HG02885 (cell line): ENCODE measurements at regions not wholly inside any gene's neighbourhood (a gene's known extent, or its start where the extent isn't known, plus 50 kb on each side); places are given as distances from the start of the nearest gene placed in this dataset.
A peak's percentile ranks its signal among the peaks of the same experiment; 100 is the strongest.
"Not testable (repeated sequence)": the region's sequence is repeated elsewhere in the genome, so short reads cannot be mapped to it uniquely, and the experiment has no call there.

Experiments
- ATAC-seq: cut with Tn5 transposase; IDR thresholded peaks from one replicate; pipeline ENCODE4 v1.9.1; 2021; ENCODE audit warnings: mild to moderate bottlenecking; ENCODE audit not compliant: unreplicated experiment, poor library complexity

DNA sequence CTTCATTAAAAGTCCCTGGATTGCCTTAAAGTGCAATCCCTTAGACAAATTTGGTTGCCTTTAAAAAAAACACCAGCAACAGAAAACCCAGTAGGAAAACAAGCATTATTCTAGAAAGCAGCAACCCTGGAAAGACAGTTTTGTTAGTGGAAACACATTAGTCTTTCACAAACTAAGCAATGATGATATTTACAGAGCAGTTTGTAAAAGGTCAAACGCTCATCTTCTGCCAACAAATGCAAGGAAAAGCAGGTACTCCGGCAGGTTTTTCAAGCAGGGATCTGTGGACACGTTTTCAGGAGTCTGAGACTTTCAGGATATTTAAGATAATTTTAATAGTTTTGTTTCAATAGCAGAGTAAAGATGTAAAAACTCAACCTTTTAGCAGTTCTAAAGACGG is 202.2 kb downstream of the EXOC5 start:
- ATAC-seq = no peak

DNA sequence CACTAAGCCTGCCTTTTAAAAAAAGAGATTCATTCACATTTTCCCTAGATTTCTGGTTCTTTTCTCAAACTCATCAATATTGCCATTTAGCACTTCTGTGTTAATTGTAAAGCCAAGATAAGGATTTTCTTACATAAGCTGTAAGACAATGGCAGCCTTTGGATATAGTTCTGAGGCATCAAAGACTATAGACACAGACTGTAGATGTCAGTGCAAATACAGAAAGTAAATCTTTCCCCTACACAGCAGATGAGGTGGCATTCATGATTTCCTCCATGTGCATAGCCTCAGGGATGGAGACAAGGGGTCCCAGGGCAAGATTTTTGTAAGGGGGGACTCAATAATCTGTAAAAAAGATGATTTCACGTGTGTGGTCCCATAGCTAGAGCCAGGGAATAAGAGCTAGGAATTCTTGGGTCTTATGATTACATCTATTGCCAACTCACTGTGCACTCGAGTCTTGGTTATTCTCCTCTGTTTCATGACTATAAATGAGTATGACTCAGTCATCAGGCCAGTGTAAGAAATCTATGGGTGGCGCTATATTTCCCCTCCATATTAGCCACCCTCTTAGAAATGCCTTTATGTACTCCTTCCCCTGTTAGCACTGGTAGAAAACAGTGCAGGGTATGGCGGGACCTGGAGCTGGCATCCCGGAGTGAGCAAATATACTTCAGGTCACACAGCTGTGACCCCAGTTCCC is 207.5 kb downstream of the EXOC5 start:
- peak; percentile 10 for ATAC-seq

DNA sequence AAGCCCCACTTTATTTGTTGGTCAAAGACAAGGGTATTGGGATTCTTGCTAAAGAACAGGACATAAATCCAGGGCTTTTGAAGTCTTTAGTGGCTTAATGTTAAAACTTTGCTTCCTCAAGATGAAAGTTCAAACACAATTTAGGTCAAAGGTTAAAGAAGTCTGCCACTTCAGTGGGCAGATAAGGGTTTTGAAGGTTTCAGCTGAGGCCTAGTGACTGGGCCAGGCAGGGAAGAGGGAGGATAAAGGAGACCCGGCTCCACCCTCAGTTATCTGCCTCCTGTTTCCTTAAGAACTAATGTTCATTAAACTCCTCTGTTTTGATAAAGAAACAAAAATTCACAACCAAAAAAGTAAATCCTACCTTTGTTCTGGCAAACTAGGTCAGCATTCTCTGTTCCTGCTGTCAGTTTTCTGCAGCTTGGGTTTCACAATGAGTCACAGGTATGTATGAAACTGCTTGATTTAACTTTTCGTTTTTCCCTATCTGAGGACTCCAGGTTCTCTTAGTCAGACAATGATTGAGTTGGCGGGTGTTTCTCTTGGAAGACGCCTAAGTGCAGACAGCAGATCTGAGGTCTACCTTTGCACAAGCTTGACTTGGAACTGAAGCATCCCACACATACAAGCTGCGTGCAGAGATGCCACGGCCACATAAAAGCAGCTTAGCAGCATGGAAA is 208.3 kb downstream of the EXOC5 start:
- peak; percentile 94 for ATAC-seq

DNA sequence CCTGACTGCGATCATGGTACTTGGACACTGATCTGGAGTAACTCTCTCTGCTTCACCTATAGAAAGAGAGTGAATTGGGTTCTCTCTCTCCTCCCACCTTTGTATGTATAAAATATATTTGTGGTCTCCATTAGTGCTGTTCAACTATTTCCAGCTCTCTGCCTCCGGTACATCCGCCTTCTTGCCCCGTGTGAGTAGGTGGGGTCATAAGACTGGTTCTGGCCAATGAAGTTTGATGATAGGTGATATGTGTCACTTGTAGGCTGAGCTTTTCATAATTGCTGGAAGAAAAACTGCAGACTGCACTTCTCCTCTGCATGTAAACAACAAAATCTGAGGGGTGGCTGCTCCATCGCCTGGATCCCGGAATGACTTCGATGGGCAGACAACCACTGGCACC is 210.4 kb downstream of the EXOC5 start:
- ATAC-seq = no peak

DNA sequence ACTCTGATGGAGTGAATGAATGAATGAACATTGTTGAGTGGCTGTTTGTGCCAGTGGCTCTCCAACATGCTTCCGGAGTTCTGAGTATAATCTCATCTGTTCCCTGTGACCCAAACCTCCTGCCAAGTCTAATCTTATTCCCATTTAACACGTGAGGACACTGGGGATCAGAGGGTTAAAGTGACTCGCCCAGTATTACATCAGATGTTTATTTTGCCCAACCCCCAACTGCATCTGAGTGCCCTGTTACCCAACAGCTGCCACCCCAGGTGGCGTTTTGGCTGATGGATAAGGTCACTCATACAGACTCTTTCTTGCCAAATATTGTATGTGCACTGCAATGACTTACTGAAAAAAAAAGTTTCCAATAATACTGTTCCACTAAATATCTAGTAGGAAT is 210.9 kb downstream of the EXOC5 start:
- ATAC-seq = no peak

DNA sequence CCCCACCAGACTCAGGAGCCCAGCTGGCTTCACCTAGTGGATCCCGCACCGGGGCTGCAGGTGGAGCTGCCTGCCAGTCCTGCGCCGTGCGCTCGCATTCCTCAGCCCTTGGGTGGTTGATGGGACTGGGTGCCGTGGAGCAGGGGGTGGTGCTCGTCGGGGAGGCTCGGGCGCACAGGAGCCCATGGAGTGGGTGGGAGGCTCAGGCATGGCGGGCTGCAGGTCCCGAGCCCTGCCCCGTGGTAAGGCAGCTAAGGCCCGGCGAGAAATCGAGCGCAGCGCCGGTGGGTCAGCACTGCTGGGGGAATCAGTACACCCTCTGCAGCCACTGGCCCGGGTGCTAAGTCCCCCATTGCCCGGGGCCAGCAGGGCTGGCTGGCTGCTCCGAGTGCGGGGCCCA is 212.2 kb downstream of the EXOC5 start:
- not testable (repeated sequence) for ATAC-seq

DNA sequence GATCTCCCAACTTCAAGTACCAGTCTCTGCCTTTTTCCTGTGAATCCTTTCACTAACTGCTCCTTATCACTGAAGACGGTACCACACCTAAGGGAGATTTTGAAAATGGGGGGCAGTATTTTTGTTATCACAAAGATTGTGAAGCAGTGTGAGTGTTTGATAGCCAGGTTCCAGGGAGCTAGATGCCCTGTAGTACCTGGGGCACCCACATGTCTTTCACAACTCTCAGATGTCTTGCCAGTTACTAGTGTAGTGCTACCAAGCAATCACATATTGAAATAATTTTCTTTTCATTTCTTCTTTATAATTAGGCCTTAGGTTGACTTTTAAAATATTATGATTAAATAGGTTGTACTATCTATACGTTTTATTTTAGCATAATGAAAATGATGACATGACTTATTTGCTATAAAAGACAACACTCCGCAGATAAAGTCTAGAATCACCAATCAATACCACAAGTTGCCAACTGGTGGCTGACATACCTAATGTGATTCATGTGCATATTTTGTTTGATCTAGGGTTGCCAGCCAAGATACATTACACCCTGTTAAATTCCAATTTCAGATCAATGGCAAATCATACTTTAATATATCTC is 215.9 kb downstream of the EXOC5 start:
- no peak for ATAC-seq

DNA sequence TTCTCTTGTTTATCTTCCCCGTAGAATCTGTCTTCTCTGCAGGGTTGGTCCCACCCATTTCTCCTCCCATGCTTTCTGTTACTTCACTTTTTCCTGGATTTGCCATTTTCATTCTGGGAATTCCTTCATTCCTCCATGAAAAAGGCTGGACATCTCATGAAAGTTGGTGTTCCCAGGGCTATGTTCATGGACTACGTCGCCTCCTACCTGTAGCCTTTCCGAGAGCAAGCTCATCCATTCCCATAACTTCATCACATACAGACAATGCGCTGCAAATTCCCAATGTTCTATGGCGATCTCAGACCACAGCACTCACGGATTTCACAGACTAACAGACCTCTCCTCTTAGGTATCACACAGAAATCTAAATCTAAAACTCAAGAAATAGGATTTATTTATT is 217.1 kb downstream of the EXOC5 start:
- no peak for ATAC-seq

DNA sequence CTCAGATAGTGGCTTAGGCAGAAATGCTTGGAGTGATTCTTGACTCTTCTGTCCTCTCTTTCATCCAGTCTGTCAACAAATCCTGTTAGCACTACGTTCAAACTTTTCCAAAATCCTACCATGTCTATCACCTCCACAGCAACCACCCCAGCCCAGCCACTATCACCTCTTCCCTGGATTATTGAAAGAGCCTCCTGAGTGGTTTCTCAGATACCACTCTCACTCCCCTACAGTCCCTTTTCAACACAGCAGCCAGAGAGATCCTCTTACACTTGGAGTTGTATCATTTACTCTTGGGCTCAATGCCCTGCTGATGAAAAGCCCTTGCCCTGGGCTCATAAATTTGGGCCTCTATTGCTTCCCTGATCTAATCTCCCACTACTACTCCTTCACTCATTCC is 218.9 kb downstream of the EXOC5 start:
- no peak for ATAC-seq

DNA sequence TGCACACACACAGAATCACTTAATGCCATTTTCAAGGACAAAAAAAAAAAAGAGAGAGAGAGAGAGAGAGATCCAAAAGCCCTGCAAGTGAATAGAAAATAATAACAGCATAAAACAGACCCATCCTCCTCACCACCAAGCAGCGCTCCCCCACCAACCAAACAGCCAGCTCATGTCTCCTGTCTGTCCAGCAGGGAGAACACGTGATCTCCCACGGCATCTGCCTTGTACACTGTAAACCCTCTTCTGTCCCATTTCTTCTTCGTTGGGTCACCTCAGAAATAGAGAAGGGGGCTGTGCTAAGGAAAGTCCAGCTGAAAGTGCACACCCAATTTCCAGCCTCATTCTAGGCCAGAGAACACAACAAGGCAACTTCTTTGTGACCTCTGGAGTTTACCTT is 222.5 kb downstream of the EXOC5 start:
- no peak for ATAC-seq

DNA sequence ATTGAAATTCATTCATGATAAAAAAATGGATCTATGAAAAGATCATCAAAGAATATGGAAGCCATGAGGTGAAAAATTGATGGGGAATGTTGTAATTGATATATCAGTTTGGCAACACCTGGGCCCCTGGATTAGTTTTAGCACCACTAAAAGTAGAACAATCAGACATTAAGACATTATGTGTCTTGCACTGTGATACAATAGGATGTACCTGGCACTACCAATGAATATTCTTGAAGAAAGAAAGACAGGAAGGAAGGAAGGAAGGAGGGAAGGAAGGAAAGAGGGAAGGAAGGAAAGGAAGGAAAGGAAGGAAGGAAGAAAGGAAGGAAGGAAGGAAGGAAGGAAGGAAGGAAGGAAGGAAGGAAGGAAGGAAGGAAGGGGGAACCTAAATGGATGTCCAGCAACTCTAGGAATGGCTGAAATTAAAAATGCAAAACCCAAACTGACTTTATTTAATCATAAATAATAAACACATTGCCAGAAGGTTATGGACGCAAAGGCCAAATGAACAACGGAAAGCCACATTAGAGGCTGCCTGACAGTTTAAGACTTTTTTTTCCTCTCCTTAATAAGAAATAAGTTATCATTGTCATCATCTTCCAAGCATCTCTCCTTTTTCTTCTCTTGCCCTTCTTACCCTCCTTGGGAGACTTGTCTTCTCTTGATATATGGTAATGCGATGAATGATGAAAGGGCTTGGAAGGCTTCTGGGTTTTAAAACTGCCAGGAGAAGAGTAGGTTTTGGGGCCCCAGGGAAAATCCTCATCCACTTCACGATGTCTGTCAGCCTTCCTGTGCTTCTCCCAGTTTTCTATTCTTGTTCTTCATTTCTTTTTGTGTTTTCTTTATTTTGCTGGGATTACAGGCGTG is 224.4 kb downstream of the EXOC5 start:
- not testable (repeated sequence) for ATAC-seq

DNA sequence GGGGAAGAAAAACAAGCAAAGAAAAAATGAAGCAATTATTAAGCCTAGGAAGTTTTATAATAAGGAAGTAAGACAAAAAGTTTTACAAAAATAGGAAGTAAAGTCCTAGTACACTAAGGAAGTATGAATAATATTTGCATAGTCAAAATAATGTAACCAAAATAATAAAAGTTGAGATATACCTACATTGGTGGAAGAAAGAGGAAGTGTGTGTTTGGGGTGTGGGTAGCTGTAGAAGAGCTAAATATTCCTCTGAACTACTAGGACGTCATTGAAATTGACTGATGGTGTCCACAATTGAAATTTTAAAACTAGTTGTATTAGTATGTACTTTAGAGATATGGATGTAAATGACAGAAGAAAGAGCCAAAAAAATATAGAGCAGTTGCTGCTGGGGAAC is 228.4 kb upstream of the OTX2 start:
- ATAC-seq = peak; percentile 93

DNA sequence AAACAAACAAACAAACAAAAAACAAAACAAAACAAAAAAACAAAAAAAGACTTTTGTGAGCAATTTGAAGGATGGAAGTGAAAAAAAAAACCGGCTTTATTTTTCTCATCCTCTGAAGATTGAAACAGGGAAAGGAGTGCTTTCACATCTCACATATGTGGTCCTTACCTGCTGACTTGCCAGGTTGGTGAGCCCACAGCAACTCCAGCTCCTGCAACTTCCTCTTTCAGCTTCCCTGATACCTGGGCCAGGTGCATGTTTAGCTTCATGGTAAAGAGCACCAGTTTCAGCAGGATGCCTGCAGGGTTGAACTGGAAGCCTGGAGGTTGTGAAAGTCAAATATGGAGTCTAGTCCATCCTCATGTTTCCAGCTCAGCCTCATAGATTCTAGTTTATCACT is 221.2 kb upstream of the OTX2 start:
- ATAC-seq = no peak

DNA sequence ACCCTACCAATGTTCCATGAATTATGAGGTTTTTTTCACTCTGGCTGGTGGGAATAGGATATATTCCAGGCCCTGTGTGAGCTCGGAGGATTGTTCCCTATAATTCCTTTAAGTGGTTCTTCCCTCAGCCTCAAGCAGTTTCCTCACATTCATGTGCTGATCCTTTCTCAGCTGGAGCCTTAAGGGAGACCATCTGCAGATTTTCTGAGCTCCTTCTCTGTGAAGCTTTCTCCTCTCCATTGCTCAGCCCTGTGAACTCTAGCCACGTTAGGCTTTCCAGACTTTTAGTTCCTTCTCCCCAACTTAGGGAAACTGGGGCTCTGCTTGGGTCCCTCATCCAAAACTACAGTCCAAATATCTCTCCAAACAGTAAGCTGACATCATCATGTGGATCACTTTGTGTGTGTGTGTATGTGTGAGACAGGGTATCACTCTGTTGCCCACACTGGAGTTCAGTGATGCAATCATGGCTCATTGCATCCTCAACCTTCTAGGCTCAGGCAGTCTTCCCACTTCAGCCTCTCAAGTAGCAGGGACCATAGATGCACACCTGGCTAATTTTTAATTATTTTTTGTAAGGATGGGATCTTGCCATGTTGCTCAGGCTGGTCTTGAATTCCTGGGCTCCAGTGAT is 219.5 kb upstream of the OTX2 start:
- ATAC-seq = no peak

DNA sequence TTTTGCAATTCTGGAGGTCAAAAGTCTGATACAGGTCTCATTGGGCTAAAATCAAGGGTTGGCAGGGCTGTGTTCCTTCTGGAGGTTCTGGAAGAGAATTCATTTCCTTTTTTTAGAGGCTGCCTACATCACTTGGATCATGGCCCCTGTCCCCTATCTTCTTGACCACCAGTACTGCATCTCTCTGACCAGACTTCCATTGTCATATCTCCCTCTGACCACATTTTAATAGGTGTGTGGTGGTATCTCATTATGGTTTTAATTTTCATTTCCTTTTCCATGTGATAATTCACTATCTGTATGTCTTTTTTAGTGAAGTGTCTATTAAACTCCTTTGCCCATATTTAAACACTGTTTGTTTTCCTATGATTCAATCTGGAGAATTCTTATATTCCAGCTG is 215.2 kb upstream of the OTX2 start:
- ATAC-seq = no peak

DNA sequence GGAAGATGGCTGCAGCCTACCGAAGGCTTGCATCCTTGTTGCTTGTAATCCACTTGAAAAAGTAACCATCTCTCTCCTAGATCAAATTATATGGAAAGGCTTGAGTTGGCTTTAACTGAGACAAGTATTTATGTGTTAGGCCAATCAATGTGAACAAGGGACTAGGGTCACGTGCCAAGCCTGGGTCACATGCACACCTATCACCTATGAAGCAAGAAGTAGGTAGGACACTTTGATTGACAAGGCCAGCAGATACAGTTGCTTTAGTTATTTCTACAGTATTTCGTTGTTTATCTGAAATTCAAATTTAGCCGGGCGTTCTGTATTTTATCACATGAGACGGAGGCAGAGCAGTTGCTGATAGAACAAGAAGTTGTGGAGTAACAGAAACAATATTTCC is 212.3 kb upstream of the OTX2 start:
- no peak for ATAC-seq

DNA sequence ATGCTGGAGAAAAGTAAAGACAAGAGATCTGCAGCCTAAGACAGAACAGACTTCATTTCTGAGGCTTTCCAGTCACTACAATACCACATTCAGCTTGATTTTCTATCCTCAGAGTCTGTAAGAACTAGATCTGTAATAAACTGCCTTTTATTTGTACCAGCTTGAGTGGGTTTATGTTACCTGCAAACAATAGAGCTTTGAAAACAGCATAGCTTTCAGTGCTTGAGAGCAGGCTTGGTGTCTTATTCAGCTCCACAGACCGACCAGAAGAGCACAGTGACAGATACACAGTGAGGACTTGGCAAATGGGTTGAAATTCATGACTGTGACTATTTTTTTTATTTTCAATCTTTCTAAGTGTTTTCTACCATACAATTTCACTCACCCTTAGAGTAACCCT is 207.8 kb upstream of the OTX2 start:
- no peak for ATAC-seq

DNA sequence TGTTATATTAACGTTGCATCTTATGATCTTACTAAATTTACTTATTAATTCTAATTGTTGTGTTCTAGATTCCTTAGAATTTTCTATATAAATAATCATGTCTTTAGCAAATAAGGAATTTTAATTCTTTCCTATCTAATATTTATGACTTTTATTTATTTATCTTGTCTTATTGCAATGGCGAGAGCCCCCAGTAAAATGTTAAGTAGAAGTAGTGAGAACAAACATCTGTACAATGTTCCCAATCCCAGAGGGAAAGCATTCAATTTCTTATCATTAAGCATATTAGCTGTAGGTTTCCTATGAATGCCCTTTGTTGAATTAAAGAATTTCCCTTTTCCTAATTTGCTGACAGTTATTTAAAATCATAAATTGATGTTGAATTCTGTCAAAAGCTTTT is 203.7 kb upstream of the OTX2 start:
- ATAC-seq = no peak

DNA sequence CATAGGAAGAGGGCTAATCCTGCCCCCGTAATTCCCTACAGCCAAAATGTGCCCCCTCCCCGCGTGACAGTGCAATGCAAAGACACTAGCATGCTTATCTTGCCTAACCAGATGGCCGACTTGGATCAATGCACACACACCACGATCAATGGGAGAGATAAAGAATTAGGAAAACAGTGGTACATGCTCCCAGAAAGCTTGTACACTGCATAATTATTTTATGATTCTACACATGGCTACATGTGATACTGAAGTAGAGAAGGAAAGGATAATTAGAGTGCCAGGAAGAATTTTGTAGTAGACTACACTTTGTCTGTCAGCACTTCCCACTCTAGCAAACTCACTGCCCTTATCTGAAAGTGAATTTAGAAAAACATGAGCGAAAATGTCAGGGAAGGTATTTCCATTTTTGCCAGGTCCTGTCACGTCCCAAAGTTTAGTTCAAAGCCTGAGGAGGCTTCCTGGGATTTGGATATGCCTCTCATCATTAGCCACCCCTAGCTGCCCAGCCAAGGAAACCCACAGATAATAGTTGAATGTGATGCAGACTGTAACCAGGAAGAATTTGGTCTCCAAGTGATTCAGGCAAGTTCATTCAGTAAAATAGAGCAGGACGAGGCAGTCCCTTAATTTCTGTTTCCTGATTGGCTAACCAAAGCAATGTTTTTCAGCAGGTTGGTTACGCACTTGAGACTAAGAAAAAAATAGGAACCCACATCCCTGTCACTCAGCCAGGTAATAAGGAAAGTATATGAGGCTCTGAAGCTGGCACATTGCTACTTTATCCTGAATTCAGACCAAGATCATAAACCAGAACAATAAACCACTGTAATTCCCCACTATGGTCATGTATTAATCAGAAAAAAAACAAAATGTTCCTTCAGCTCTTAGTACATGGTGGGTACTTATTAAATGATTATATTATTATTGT is 199.6 kb upstream of the OTX2 start:
- ATAC-seq = no peak
